WTC11 (cell line): ENCODE measurements at regions not wholly inside any gene's neighbourhood (a gene's known extent, or its start where the extent isn't known, plus 50 kb on each side); places are given as distances from the start of the nearest gene placed in this dataset.

Source experiments
- ATAC-seq: fragments of 200-7000 bp; cut with Tn5 transposase; 2 replicates; pipeline ENCODE4 v1.10.0; 2021; ENCODE audit warnings: mild to moderate bottlenecking, moderate library complexity
- CTCF ChIA-PET: fragments of 300-600 bp; sonication (Branson Sonifier 250); formaldehyde crosslinking; loops from one replicate; lab custom pipeline; 2021; ENCODE audit warnings: antibody characterized with exemption; lab: Charles Lee
- POLR2A ChIA-PET: fragments of 350-600 bp; sonication (Branson Sonifier 250); formaldehyde crosslinking; loops from one replicate; lab custom pipeline; 2021; ENCODE audit warnings: antibody characterized with exemption; lab: Charles Lee
- DNase-seq: peaks from one replicate; pipeline ENCODE4 v3.0.0; 2021; ENCODE audit warnings: low spot score
- H3K27ac Mint-ChIP-seq: 2 replicates; pipeline ENCODE4 v1.8.0; 2021; ENCODE audit warnings: mixed read lengths
- H3K27me3 Mint-ChIP-seq: 2 replicates; pipeline ENCODE4 v1.8.0; 2021; ENCODE audit warnings: low read depth, mild to moderate bottlenecking, moderate library complexity, mixed read lengths
- H3K36me3 Mint-ChIP-seq: 2 replicates; pipeline ENCODE4 v1.8.0; 2021; ENCODE audit warnings: mixed read lengths
- H3K4me1 Mint-ChIP-seq: 2 replicates; pipeline ENCODE4 v1.8.0; 2022; ENCODE audit warnings: mixed read lengths
- H3K4me3 Mint-ChIP-seq: 2 replicates; pipeline ENCODE4 v1.8.0; 2021; ENCODE audit warnings: mild to moderate bottlenecking, moderate library complexity, mixed read lengths
- H3K9me3 Mint-ChIP-seq: 2 replicates; pipeline ENCODE4 v1.8.0; 2021; ENCODE audit warnings: mixed read lengths
- CBFB ChIP-seq: sonication (generic); formaldehyde crosslinking; IDR thresholded peaks from 2 replicates; pipeline ENCODE4 v1.8.1; 2022; ENCODE audit warnings: mild to moderate bottlenecking, low read depth, missing genetic modification reagents
- CREB1 ChIP-seq: sonication (generic); formaldehyde crosslinking; IDR thresholded peaks from 2 replicates; pipeline ENCODE4 v1.8.0; 2023; ENCODE audit warnings: mild to moderate bottlenecking, missing genetic modification reagents
- ELF4 ChIP-seq: sonication (generic); formaldehyde crosslinking; IDR thresholded peaks from 2 replicates; pipeline ENCODE4 v1.8.1; 2022; ENCODE audit warnings: low read depth, mild to moderate bottlenecking, moderate library complexity, missing genetic modification reagents
- FOXJ3 ChIP-seq: sonication (generic); formaldehyde crosslinking; IDR thresholded peaks from 2 replicates; pipeline ENCODE4 v1.9.0; 2021; ENCODE audit warnings: missing genetic modification reagents, mild to moderate bottlenecking, borderline replicate concordance
- FOXP1 ChIP-seq: sonication (generic); formaldehyde crosslinking; IDR thresholded peaks from 2 replicates; pipeline ENCODE4 v1.8.0; 2022; ENCODE audit warnings: missing genetic modification reagents, mild to moderate bottlenecking, moderate library complexity, borderline replicate concordance
- KAT7 ChIP-seq: sonication (generic); formaldehyde crosslinking; IDR thresholded peaks from 2 replicates; pipeline ENCODE4 v1.8.1; 2023; ENCODE audit warnings: missing genetic modification reagents, mild to moderate bottlenecking, borderline replicate concordance
- RORB ChIP-seq: fragments of 250-450 bp; sonication (Bioruptor Pico); IDR thresholded peaks from 2 replicates; pipeline ENCODE4 v1.9.0; 2021; ENCODE audit warnings: mild to moderate bottlenecking
- SMAD4 ChIP-seq: sonication (generic); formaldehyde crosslinking; IDR thresholded peaks from 2 replicates; pipeline ENCODE4 v1.8.0; 2022; ENCODE audit warnings: mild to moderate bottlenecking, missing genetic modification reagents
- SOX15 ChIP-seq: fragments of 250-450 bp; sonication (Bioruptor Pico); IDR thresholded peaks from 2 replicates; pipeline ENCODE4 v1.9.0; 2021; ENCODE audit warnings: mild to moderate bottlenecking
- ZBTB21 ChIP-seq: sonication (generic); formaldehyde crosslinking; IDR thresholded peaks from 2 replicates; pipeline ENCODE4 v1.8.1; 2023; ENCODE audit warnings: mild to moderate bottlenecking, missing genetic modification reagents, borderline replicate concordance
- ZNF396 ChIP-seq: fragments of 250-450 bp; sonication (Bioruptor Pico); IDR thresholded peaks from 2 replicates; pipeline ENCODE4 v1.8.0; 2021; ENCODE audit warnings: mild to moderate bottlenecking, moderate library complexity, borderline replicate concordance
- ZNF671 ChIP-seq: fragments of 250-450 bp; sonication (Bioruptor Pico); IDR thresholded peaks from 2 replicates; pipeline ENCODE4 v1.8.0; 2021; ENCODE audit warnings: mild to moderate bottlenecking
- TF ChIP-seq, protein P1 (sequence below): sonication (generic); formaldehyde crosslinking; IDR thresholded peaks from 2 replicates; pipeline ENCODE4 v1.8.0; 2022; ENCODE audit warnings: mild to moderate bottlenecking, missing genetic modification reagents
- TF ChIP-seq, protein P2 (sequence below): sonication (generic); formaldehyde crosslinking; IDR thresholded peaks from 2 replicates; pipeline ENCODE4 v1.8.1; 2022; ENCODE audit warnings: low read depth, mild to moderate bottlenecking, moderate library complexity, missing genetic modification reagents, borderline replicate concordance
- TF ChIP-seq, protein P3 (sequence below): sonication (generic); formaldehyde crosslinking; IDR thresholded peaks from 2 replicates; pipeline ENCODE4 v1.8.0; 2023; ENCODE audit warnings: mild to moderate bottlenecking, missing genetic modification reagents
- TF ChIP-seq, protein P4 (sequence below): sonication (generic); formaldehyde crosslinking; IDR thresholded peaks from 2 replicates; pipeline ENCODE4 v1.8.1; 2022; ENCODE audit warnings: low read depth, missing genetic modification reagents, borderline replicate concordance
- TF ChIP-seq, protein P5 (sequence below): fragments of 200-600 bp; IDR thresholded peaks from 2 replicates; pipeline ENCODE4 v1.8.0; 2022; ENCODE audit warnings: antibody characterized with exemption
- TF ChIP-seq, protein P6 (sequence below): fragments of 250-450 bp; sonication (Bioruptor Pico); IDR thresholded peaks from 2 replicates; pipeline ENCODE4 v2.1.2; 2022; ENCODE audit warnings: mild to moderate bottlenecking, moderate library complexity

DNA sequence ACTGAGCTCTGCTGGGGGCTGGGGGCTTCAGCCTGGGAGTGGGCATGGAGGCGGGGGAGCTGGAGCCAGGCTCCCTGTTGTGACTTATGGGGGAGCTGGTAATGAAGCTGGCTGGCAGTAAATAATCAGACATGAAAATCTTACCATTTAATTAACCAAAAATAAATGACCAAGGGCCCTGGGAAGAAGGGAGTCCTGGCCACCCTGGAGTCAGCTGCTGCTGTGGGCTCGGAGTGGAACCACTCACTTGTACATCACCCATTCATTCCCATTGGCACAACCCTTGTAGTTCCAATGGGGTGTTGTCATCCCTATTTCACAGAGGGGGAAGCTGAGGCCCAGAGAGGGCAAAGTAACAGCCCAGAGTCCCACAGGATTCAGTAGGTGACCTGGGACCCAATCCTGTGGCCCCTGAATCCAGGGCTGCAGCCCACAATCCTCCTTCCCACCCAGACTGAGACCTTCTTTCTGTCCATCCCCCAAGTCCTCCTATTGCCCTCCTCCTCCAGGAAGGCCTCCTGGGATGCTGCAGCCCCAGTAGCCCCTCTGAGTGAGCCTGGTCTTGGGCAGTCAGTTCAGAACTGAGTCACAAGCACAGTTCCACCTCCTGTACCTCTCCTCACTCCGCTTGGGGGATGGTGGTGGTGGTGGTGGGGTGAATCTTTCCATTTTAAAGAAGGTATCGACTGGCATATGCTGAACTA, 259.4 kb upstream of the MVB12B start (continued):
- TF ChIP-seq, protein P1, sequence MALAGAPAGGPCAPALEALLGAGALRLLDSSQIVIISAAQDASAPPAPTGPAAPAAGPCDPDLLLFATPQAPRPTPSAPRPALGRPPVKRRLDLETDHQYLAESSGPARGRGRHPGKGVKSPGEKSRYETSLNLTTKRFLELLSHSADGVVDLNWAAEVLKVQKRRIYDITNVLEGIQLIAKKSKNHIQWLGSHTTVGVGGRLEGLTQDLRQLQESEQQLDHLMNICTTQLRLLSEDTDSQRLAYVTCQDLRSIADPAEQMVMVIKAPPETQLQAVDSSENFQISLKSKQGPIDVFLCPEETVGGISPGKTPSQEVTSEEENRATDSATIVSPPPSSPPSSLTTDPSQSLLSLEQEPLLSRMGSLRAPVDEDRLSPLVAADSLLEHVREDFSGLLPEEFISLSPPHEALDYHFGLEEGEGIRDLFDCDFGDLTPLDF (CRISPR knock-in tag) = no peak
- TF ChIP-seq KAT7 (CRISPR knock-in tag) = no peak
- TF ChIP-seq, all 79 proteins: peak for 0

DNA sequence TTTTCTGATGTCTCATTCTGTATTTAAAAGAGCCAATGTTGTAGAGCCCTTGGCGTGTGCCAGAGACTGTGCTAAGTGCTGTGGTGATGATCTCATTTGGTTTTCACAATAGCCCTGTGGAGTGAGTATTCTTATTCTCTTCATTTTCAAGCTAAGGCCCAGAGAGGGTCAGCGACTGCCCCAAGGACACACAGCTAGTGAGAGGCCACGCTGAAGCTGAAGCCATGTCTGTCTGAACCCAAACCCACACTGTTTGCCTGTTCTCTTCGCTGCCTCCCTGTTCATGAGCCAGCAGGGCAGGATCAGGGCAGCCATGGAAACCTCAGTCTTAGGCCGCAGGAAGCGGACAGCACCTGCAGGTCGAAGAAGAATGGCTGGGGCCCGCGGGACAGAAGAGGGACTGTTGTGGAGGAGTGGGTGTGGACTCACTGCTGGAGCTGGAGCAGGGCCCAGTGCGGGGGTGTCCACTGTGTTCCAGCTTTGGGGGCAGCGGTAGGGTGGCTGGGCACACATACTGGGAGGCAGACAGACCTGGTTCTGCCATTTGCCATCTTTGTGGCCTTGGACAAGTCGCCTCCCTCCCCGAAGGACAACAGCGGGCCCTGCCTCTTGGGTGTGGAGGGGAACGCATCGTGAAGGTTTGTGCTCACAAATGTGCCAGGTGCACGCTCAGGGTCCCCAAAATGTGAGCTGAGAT, 257.9 kb upstream of the MVB12B start:
- H3K27ac Mint-ChIP-seq = no peak overlapping the region
- no peak overlapping the region for H3K4me3 Mint-ChIP-seq
- no peaks in the 10 kb centered on the region for H3K27me3 Mint-ChIP-seq
- peaks cover 3% of the 10 kb centered on the region; the same call in 1 of the 2 replicates for H3K9me3 Mint-ChIP-seq
- no peaks in the 10 kb centered on the region for H3K4me1 Mint-ChIP-seq
- POLR2A ChIA-PET = no interaction called here
- ATAC-seq = no peak
- CTCF ChIA-PET = no interaction called here
- H3K36me3 Mint-ChIP-seq = no peaks in the 10 kb centered on the region
- no peak for DNase-seq
- TF ChIP-seq ELF4 (CRISPR knock-in tag) (no peak), SMAD4 (CRISPR knock-in tag) (no peak), RORB (no peak), ZNF396 (CRISPR knock-in tag) (no peak), CREB1 (CRISPR knock-in tag) (no peak)
- TF ChIP-seq, protein P2, sequence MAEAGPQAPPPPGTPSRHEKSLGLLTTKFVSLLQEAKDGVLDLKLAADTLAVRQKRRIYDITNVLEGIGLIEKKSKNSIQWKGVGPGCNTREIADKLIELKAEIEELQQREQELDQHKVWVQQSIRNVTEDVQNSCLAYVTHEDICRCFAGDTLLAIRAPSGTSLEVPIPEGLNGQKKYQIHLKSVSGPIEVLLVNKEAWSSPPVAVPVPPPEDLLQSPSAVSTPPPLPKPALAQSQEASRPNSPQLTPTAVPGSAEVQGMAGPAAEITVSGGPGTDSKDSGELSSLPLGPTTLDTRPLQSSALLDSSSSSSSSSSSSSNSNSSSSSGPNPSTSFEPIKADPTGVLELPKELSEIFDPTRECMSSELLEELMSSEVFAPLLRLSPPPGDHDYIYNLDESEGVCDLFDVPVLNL = no peak

DNA sequence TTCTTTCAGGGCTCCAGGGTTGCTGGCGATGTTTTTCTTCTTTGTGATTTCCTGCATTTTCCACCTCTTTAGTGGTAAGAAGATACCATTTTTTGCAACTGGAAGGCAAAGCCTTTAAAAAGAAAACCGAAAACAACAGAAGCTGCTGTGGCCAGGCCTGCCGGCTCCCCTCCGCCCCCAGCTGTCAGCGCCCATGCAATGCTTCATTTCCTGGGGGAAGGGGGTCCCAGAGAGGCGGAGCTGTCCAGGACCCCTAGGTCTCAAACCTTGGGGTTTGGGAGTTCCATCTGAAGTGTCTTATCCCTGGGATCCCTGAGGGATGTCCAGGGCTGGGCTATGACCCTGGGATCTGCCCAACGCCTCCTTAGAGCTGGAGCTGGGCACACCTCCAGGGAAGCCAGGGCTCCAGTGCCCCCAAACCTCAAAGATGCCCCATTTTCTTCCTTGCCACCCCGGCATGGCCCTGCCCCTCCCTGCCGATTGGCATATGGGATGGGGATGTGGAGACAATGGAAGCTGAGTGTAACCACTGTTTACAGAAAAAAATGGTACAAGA, 257.2 kb upstream of the MVB12B start:
- ATAC-seq = no peak
- TF ChIP-seq ZNF671 (CRISPR knock-in tag) (no peak), ZBTB21 (CRISPR knock-in tag) (no peak), SOX15 (CRISPR knock-in tag) (no peak), CBFB (no peak), FOXJ3 (CRISPR knock-in tag) (no peak), FOXP1 (CRISPR knock-in tag) (no peak)
- TF ChIP-seq, protein P3, sequence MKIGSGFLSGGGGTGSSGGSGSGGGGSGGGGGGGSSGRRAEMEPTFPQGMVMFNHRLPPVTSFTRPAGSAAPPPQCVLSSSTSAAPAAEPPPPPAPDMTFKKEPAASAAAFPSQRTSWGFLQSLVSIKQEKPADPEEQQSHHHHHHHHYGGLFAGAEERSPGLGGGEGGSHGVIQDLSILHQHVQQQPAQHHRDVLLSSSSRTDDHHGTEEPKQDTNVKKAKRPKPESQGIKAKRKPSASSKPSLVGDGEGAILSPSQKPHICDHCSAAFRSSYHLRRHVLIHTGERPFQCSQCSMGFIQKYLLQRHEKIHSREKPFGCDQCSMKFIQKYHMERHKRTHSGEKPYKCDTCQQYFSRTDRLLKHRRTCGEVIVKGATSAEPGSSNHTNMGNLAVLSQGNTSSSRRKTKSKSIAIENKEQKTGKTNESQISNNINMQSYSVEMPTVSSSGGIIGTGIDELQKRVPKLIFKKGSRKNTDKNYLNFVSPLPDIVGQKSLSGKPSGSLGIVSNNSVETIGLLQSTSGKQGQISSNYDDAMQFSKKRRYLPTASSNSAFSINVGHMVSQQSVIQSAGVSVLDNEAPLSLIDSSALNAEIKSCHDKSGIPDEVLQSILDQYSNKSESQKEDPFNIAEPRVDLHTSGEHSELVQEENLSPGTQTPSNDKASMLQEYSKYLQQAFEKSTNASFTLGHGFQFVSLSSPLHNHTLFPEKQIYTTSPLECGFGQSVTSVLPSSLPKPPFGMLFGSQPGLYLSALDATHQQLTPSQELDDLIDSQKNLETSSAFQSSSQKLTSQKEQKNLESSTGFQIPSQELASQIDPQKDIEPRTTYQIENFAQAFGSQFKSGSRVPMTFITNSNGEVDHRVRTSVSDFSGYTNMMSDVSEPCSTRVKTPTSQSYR (CRISPR knock-in tag) = no peak
- TF ChIP-seq, protein P4, sequence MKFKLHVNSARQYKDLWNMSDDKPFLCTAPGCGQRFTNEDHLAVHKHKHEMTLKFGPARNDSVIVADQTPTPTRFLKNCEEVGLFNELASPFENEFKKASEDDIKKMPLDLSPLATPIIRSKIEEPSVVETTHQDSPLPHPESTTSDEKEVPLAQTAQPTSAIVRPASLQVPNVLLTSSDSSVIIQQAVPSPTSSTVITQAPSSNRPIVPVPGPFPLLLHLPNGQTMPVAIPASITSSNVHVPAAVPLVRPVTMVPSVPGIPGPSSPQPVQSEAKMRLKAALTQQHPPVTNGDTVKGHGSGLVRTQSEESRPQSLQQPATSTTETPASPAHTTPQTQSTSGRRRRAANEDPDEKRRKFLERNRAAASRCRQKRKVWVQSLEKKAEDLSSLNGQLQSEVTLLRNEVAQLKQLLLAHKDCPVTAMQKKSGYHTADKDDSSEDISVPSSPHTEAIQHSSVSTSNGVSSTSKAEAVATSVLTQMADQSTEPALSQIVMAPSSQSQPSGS (CRISPR knock-in tag) = no peak
- TF ChIP-seq, protein P5, sequence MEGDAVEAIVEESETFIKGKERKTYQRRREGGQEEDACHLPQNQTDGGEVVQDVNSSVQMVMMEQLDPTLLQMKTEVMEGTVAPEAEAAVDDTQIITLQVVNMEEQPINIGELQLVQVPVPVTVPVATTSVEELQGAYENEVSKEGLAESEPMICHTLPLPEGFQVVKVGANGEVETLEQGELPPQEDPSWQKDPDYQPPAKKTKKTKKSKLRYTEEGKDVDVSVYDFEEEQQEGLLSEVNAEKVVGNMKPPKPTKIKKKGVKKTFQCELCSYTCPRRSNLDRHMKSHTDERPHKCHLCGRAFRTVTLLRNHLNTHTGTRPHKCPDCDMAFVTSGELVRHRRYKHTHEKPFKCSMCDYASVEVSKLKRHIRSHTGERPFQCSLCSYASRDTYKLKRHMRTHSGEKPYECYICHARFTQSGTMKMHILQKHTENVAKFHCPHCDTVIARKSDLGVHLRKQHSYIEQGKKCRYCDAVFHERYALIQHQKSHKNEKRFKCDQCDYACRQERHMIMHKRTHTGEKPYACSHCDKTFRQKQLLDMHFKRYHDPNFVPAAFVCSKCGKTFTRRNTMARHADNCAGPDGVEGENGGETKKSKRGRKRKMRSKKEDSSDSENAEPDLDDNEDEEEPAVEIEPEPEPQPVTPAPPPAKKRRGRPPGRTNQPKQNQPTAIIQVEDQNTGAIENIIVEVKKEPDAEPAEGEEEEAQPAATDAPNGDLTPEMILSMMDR = no peak
- TF ChIP-seq, protein P6, sequence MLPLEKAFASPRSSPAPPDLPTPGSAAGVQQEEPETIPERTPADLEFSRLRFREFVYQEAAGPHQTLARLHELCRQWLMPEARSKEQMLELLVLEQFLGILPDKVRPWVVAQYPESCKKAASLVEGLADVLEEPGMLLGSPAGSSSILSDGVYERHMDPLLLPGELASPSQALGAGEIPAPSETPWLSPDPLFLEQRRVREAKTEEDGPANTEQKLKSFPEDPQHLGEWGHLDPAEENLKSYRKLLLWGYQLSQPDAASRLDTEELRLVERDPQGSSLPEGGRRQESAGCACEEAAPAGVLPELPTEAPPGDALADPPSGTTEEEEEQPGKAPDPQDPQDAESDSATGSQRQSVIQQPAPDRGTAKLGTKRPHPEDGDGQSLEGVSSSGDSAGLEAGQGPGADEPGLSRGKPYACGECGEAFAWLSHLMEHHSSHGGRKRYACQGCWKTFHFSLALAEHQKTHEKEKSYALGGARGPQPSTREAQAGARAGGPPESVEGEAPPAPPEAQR = no peak
- DNase-seq = no peak
- H3K9me3 Mint-ChIP-seq = peaks cover 3% of the 10 kb centered on the region; the same call in 1 of the 2 replicates
- H3K4me1 Mint-ChIP-seq = peaks cover 4% of the 10 kb centered on the region
- no peaks in the 10 kb centered on the region for H3K36me3 Mint-ChIP-seq
- no peak overlapping the region for H3K27ac Mint-ChIP-seq
- ChIA-PET CTCF (interaction anchor here (1.1 kb wide), 1 partner anchor 662 kb away, joined by 3 read pairs; no protein-coding TSS in a partner anchor), POLR2A (interaction anchor here (0.7 kb wide), 1 partner anchor 13 kb away, joined by 3 read pairs; no protein-coding TSS in a partner anchor)
- H3K4me3 Mint-ChIP-seq = no peak overlapping the region
- H3K27me3 Mint-ChIP-seq = no peaks in the 10 kb centered on the region
